Activated CD8-positive, alpha-beta T cell treated with anti-CD3 and anti-CD28 coated beads for 36 hours (primary cell): ENCODE measurements at regions not wholly inside any gene's neighbourhood (a gene's known extent, or its start where the extent isn't known, plus 50 kb on each side); places are given as distances from the start of the nearest gene placed in this dataset.

ENCODE experiments used
- ATAC-seq: fragments of 200-7000 bp; cut with Tn5 transposase; one replicate; pipeline ENCODE4 v1.10.0; 2021; ENCODE audit warnings: mild to moderate bottlenecking, moderate library complexity
- CTCF ChIA-PET: fragments of 350-600 bp; sonication (Branson Sonifier 250); formaldehyde crosslinking; loops from one replicate; lab custom pipeline; 2021; ENCODE audit warnings: antibody characterized with exemption; lab: Charles Lee
- POLR2A ChIA-PET: fragments of 350-600 bp; sonication (Branson Sonifier 250); formaldehyde crosslinking; loops from one replicate; lab custom pipeline; 2021; ENCODE audit warnings: antibody characterized with exemption; lab: Charles Lee
- DNase-seq: peaks from one replicate; pipeline ENCODE4 v3.0.0-alpha.2; 2020
- H3K27ac Mint-ChIP-seq: one replicate; pipeline ENCODE4 v1.8.0; 2021; ENCODE audit warnings: mild to moderate bottlenecking, mixed read lengths
- H3K27me3 Mint-ChIP-seq: one replicate; pipeline ENCODE4 v1.8.0; 2021; ENCODE audit warnings: mixed read lengths
- H3K36me3 Mint-ChIP-seq: one replicate; pipeline ENCODE4 v1.8.0; 2021; ENCODE audit warnings: low read depth, mixed read lengths
- H3K4me1 Mint-ChIP-seq: one replicate; pipeline ENCODE4 v1.8.0; 2021; ENCODE audit warnings: low read depth, mixed read lengths
- H3K4me3 Mint-ChIP-seq: one replicate; pipeline ENCODE4 v1.8.0; 2021; ENCODE audit warnings: mild to moderate bottlenecking, moderate library complexity, mixed read lengths
- H3K9me3 Mint-ChIP-seq: one replicate; pipeline ENCODE4 v1.8.0; 2021; ENCODE audit warnings: mixed read lengths
- CTCF ChIP-seq: fragments of 200-600 bp; IDR thresholded peaks from one replicate; pipeline ENCODE4 v1.8.0; 2022; ENCODE audit warnings: antibody characterized with exemption, mild to moderate bottlenecking
- intact Hi-C: fragments of 100-400 bp; cut with micrococcal nuclease; formaldehyde crosslinking; loops from one replicate; pipeline ENCODE4 v1.10.0; 2022

GRCh38 chr1:184896000-184896399 lies 78.3 kb downstream of the NIBAN1 start:
- H3K27ac Mint-ChIP-seq: no peak overlapping the region
- no peaks in the 10 kb centered on the region for H3K9me3 Mint-ChIP-seq
- H3K36me3 Mint-ChIP-seq: peaks cover 11% of the 10 kb centered on the region
- H3K4me3 Mint-ChIP-seq: no peak overlapping the region
- peaks cover 3% of the 10 kb centered on the region for H3K27me3 Mint-ChIP-seq
- DNase-seq (no peak), ATAC-seq (no peak)
- H3K4me1 Mint-ChIP-seq: peaks cover 18% of the 10 kb centered on the region
- intact Hi-C loops: no loop called here
- ChIA-PET POLR2A (no interaction called here), CTCF (interaction anchor here (1.7 kb wide), 1 partner anchor 78 kb away, joined by 3 read pairs; the partner anchor contains the start of gene NIBAN1)
- TF ChIP-seq CTCF: no peak

GRCh38 chr1:184895086-184895485 lies 79.2 kb downstream of the NIBAN1 start:
- Mint-ChIP-seq H3K27ac (no peak overlapping the region), H3K4me1 (peaks cover 25% of the 10 kb centered on the region), H3K9me3 (no peaks in the 10 kb centered on the region), H3K36me3 (peaks cover 11% of the 10 kb centered on the region), H3K27me3 (peaks cover 1% of the 10 kb centered on the region), H3K4me3 (no peak overlapping the region)
- intact Hi-C loops: no loop called here
- POLR2A ChIA-PET: no interaction called here
- ATAC-seq (no peak), DNase-seq (no peak)
- TF ChIP-seq CTCF: no peak
- CTCF ChIA-PET: interaction anchor here (0.6 to 1.7 kb wide), 4 partner anchors 79 to 786 kb away, joined by 3 to 4 read pairs (median 3); partner anchors contain the start of gene NIBAN1

GRCh38 chr1:184893695-184894094 lies 80.6 kb downstream of the NIBAN1 start:
- Mint-ChIP-seq H3K4me1 (peaks cover 34% of the 10 kb centered on the region), H3K27me3 (peaks cover 1% of the 10 kb centered on the region), H3K9me3 (no peaks in the 10 kb centered on the region), H3K36me3 (peaks cover 13% of the 10 kb centered on the region), H3K4me3 (no peak overlapping the region), H3K27ac (no peak overlapping the region)
- no peak for TF ChIP-seq CTCF
- DNase-seq (no peak), ATAC-seq (no peak)
- intact Hi-C loops: no loop called here
- ChIA-PET CTCF (interaction anchor here (1.5 kb wide), 1 partner anchor 140 kb away, joined by 3 read pairs; no protein-coding TSS in a partner anchor), POLR2A (no interaction called here)

GRCh38 chr1:184892116-184892515 lies 82.2 kb downstream of the NIBAN1 start:
- intact Hi-C loops: no loop called here
- ChIA-PET POLR2A (interaction anchor here (0.8 to 4.0 kb wide), 4 partner anchors 17 to 83 kb away, joined by 4 to 23 read pairs (median 7); partner anchors contain the start of gene NIBAN1), CTCF (interaction anchor here (1.0 to 2.9 kb wide), 4 partner anchors 15 to 278 kb away, joined by 3 to 14 read pairs (median 4); no protein-coding TSS in a partner anchor)
- Mint-ChIP-seq H3K4me1 (peaks cover 34% of the 10 kb centered on the region), H3K36me3 (peaks cover 4% of the 10 kb centered on the region), H3K9me3 (no peaks in the 10 kb centered on the region), H3K27me3 (peaks cover 1% of the 10 kb centered on the region), H3K4me3 (no peak overlapping the region), H3K27ac (peak overlapping the region; percentile 73)
- ATAC-seq: peak; percentile 68
- TF ChIP-seq CTCF: no peak
- DNase-seq: peak; percentile 42

GRCh38 chr1:184891440-184891839 lies 82.9 kb downstream of the NIBAN1 start:
- no peaks in the 10 kb centered on the region for H3K27me3 Mint-ChIP-seq
- intact Hi-C loops: loop anchor here (2.0 kb wide), 1 partner anchor 25 kb away; no protein-coding TSS in a partner anchor
- H3K36me3 Mint-ChIP-seq: peaks cover 2% of the 10 kb centered on the region
- ChIA-PET POLR2A (interaction anchor here (2.7 to 4.0 kb wide), 2 partner anchors 25 to 82 kb away, joined by 10 to 23 read pairs; partner anchors contain the start of gene NIBAN1), CTCF (interaction anchor here (0.9 to 2.9 kb wide), 3 partner anchors 79 to 86 kb away, joined by 3 to 14 read pairs (median 5); no protein-coding TSS in a partner anchor)
- H3K4me3 Mint-ChIP-seq: no peak overlapping the region
- H3K9me3 Mint-ChIP-seq: no peaks in the 10 kb centered on the region
- H3K27ac Mint-ChIP-seq: peak overlapping the region; percentile 92
- no peak for TF ChIP-seq CTCF
- peaks cover 34% of the 10 kb centered on the region for H3K4me1 Mint-ChIP-seq
- no peak for DNase-seq
- no peak for ATAC-seq
